UCSD-AML1 (cell line): ENCODE measurements at regions not wholly inside any gene's neighbourhood (a gene's known extent, or its start where the extent isn't known, plus 50 kb on each side); places are given as distances from the start of the nearest gene placed in this dataset.
"Not testable (repeated sequence)": the region's sequence is repeated elsewhere in the genome, so short reads cannot be mapped to it uniquely, and the experiment has no call there.

ENCODE experiments used
- DNase-seq: peaks from one replicate; lab custom pipeline; 2025; ENCODE audit not compliant: unreplicated experiment; lab: John Stamatoyannopoulos, UW

GRCh38 chr2:53379547-53379946, 388.1 kb upstream of the CHAC2 start:
- DNase-seq = no peak

- DNase-seq = no peak
Measured at GRCh38 chr2:53378791-53379190, 388.8 kb upstream of the CHAC2 start.

GRCh38 chr2:53373126-53373525, 394.5 kb upstream of the CHAC2 start:
- no peak for DNase-seq

GRCh38 chr2:53366543-53366942, 401.1 kb upstream of the CHAC2 start:
- DNase-seq = no peak

- DNase-seq = no peak
Measured at GRCh38 chr2:53362934-53363333, 404.7 kb upstream of the CHAC2 start.

GRCh38 chr2:53356291-53356905, 411.2 kb upstream of the CHAC2 start:
- no peak for DNase-seq

GRCh38 chr2:53353135-53354114, 414.2 kb upstream of the CHAC2 start:
- DNase-seq = no peak

- no peak for DNase-seq
Measured at GRCh38 chr2:53347269-53347668, 420.3 kb upstream of the CHAC2 start.

GRCh38 chr2:53342248-53342647, 425.4 kb upstream of the CHAC2 start:
- no peak for DNase-seq

- no peak for DNase-seq
Measured at GRCh38 chr2:53334610-53335009, 433.0 kb upstream of the CHAC2 start.

- DNase-seq = no peak
Measured at GRCh38 chr2:53331667-53332066, 435.9 kb upstream of the CHAC2 start.

- DNase-seq = no peak
Measured at GRCh38 chr2:53317861-53318260, 449.7 kb upstream of the CHAC2 start.

GRCh38 chr2:53315149-53315548, 452.5 kb upstream of the CHAC2 start:
- no peak for DNase-seq

- no peak for DNase-seq
Measured at GRCh38 chr2:53314718-53315117, 452.9 kb upstream of the CHAC2 start.

GRCh38 chr2:53313644-53314043, 454.0 kb upstream of the CHAC2 start:
- DNase-seq = not testable (repeated sequence)

- no peak for DNase-seq
Measured at GRCh38 chr2:53312721-53313120, 454.9 kb upstream of the CHAC2 start.

GRCh38 chr2:53312181-53312580, 455.4 kb upstream of the CHAC2 start:
- no peak for DNase-seq

GRCh38 chr2:53303012-53303578, 464.5 kb upstream of the CHAC2 start:
- DNase-seq = no peak

GRCh38 chr2:53302455-53302854, 465.1 kb upstream of the CHAC2 start:
- DNase-seq = no peak

- no peak for DNase-seq
Measured at GRCh38 chr2:53289309-53290006, 478.1 kb upstream of the CHAC2 start.

GRCh38 chr2:53286345-53286744, 481.3 kb upstream of the CHAC2 start:
- DNase-seq = no peak
